ENCODE measurements at regions not wholly inside any gene's neighbourhood (a gene's known extent, or its start where the extent isn't known, plus 50 kb on each side); places are given as distances from the start of the nearest gene placed in this dataset.
"Not testable (repeated sequence)": the region's sequence is repeated elsewhere in the genome, so short reads cannot be mapped to it uniquely, and the experiment has no call there.

DNA sequence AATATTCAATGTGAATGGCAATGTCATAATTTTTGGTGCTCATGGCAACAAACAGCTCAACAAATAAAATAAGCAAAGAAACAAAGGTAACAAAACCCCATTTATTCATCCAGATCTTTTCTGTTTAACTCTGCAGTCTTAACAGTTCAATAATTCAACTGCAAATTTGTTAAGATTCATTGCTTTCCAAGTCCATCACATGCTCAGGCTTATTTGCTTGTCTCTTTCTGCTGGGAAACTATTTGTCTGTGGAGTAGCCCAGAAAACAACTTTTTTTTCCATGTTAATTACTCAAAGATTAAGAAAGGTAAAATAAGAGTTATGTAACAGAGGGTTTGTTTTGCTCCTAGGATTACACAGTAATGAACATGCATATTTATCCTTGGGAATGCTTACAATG lies 92.6 kb upstream of the PNPT1 start:
- Histone ChIP-seq H3K27ac (ENCODE audit: poor library complexity, severe bottlenecking) (no peak overlapping the region), H3K4me3 (ENCODE audit: severe bottlenecking) (no peak overlapping the region), H3K36me3 (ENCODE audit: low read depth) (no peaks in the 10 kb centered on the region), H3K27me3 (ENCODE audit: insufficient read depth, poor library complexity, severe bottlenecking) (no peaks in the 10 kb centered on the region), H3K9me3 (ENCODE audit: severe bottlenecking) (no peaks in the 10 kb centered on the region), H3K4me1 (ENCODE audit: insufficient read depth, poor library complexity, severe bottlenecking) (no peaks in the 10 kb centered on the region)
- no peak for TF ChIP-seq CTCF (IDR thresholded peaks at IDR 0.05; ENCODE audit: poor library complexity, severe bottlenecking)
- no peak for ATAC-seq (ENCODE audit: low read depth)
- DNase-seq (ENCODE audit: low spot score) = no peak

DNA sequence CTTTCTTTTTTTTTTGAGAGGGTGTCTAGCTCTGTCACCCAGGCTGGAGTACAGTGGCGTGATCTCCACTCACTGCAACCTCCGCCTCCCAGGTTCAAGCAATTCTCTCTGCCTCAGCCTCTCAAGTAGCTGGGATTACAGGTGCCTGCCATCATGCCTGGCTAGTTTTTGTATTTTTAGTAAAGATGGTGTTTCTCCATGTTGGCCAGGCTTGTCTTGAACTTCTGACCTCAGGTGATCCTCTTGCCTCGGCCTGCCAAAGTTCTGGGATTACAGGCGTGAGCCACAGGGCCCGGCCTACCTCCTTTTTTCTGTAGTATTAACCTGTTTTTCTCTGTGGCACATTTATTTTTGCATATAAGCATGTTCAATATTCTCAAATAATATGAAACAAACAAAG lies 90.1 kb upstream of the PNPT1 start:
- not testable (repeated sequence) for DNase-seq (ENCODE audit: low spot score); H3K4me3 ChIP-seq (ENCODE audit: severe bottlenecking); ATAC-seq (ENCODE audit: low read depth); H3K36me3 ChIP-seq (ENCODE audit: low read depth); H3K9me3 ChIP-seq (ENCODE audit: severe bottlenecking); H3K27ac ChIP-seq (ENCODE audit: poor library complexity, severe bottlenecking); H3K27me3 ChIP-seq (ENCODE audit: insufficient read depth, poor library complexity, severe bottlenecking)
- H3K4me1 ChIP-seq (ENCODE audit: insufficient read depth, poor library complexity, severe bottlenecking) = peaks cover 23% of the 10 kb centered on the region

DNA sequence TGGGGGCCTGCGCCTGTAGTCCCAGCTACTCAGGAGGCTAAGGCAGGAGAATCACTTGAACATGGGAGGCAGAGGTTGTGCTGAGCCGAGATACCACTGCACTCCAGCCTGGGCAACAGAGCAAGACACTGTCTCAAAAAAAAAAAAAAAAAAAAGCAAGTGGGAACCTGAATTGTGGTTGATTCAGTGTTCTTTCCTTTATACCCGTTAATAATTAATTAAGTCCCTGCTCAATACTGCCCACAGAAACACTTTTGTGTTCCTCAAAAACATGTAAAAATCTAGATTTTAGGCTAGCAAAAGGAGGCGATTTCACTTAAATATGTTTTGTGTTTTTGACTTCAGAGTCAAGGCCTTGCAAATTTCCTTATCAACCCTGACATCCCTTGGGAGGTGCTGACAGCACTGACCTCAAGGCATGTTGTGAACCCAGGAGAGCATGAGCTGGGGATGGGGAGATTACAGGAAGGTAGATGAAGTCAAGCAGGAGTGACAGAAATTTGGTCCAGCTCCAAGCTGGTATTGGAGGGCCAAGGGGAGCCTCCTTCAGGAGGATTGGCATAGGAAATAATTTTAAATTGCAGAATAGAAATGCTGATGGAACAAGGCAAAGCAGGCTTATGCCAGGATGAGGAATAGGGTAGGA lies 89.0 kb upstream of the PNPT1 start:
- no peak overlapping the region for H3K4me3 ChIP-seq (ENCODE audit: severe bottlenecking)
- no peaks in the 10 kb centered on the region for H3K27me3 ChIP-seq (ENCODE audit: insufficient read depth, poor library complexity, severe bottlenecking)
- DNase-seq (ENCODE audit: low spot score) (no peak), ATAC-seq (ENCODE audit: low read depth) (no peak)
- H3K36me3 ChIP-seq (ENCODE audit: low read depth) = no peaks in the 10 kb centered on the region
- peak overlapping the region; percentile 95 for H3K27ac ChIP-seq (ENCODE audit: poor library complexity, severe bottlenecking)
- H3K9me3 ChIP-seq (ENCODE audit: severe bottlenecking) = no peaks in the 10 kb centered on the region
- no peak for TF ChIP-seq CTCF (IDR thresholded peaks at IDR 0.05; ENCODE audit: poor library complexity, severe bottlenecking)
- H3K4me1 ChIP-seq (ENCODE audit: insufficient read depth, poor library complexity, severe bottlenecking) = peaks cover 25% of the 10 kb centered on the region

DNA sequence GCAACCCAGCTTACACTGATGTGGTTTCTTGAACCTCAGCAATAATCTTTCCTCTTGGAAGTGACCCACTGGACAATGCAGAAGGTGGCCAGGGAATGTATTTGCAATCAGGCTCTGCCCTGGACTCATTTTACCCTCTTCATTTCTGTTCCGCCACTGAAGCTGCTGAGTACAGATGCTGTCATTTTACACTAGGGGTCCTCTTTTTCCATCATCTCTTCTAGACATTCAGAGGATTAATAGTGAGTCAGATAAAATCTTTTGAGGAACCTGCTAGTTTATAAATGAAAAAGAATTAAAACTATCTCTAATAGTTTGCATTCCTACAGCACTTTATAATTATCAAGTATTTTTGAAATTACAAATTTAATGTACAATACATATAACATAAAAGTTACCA lies 87.9 kb upstream of the PNPT1 start:
- no peak for DNase-seq (ENCODE audit: low spot score)
- H3K9me3 ChIP-seq (ENCODE audit: severe bottlenecking) = no peaks in the 10 kb centered on the region
- H3K27ac ChIP-seq (ENCODE audit: poor library complexity, severe bottlenecking) = peak overlapping the region; percentile 95
- no peak overlapping the region for H3K4me3 ChIP-seq (ENCODE audit: severe bottlenecking)
- TF ChIP-seq CTCF (IDR thresholded peaks at IDR 0.05; ENCODE audit: poor library complexity, severe bottlenecking) = peak; percentile 19
- H3K4me1 ChIP-seq (ENCODE audit: insufficient read depth, poor library complexity, severe bottlenecking) = peaks cover 28% of the 10 kb centered on the region
- no peaks in the 10 kb centered on the region for H3K36me3 ChIP-seq (ENCODE audit: low read depth)
- no peak for ATAC-seq (ENCODE audit: low read depth)
- H3K27me3 ChIP-seq (ENCODE audit: insufficient read depth, poor library complexity, severe bottlenecking) = no peaks in the 10 kb centered on the region

DNA sequence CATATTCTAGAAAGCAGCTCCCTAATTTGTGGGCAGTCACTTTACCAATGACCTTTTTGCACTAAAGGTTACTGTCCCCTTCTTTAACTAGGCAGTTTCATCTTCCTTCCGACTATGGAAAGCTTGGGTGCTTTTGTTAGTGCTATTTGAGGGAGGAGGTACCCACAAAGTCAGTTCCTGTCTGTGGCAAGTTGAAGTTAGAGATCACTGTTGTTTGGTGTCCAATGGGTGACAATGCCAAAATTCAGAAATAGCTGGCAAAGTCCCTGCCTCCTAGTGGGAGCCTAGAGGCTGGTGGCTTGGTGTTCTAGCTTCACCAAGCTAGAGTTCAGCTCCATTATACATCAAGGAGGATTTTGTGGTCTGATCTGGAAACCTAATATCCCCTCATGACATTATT lies 87.1 kb upstream of the PNPT1 start:
- Histone ChIP-seq H3K4me3 (ENCODE audit: severe bottlenecking) (no peak overlapping the region), H3K27me3 (ENCODE audit: insufficient read depth, poor library complexity, severe bottlenecking) (no peaks in the 10 kb centered on the region), H3K9me3 (ENCODE audit: severe bottlenecking) (no peaks in the 10 kb centered on the region), H3K4me1 (ENCODE audit: insufficient read depth, poor library complexity, severe bottlenecking) (peaks cover 33% of the 10 kb centered on the region), H3K27ac (ENCODE audit: poor library complexity, severe bottlenecking) (peak overlapping the region; percentile 95), H3K36me3 (ENCODE audit: low read depth) (no peaks in the 10 kb centered on the region)
- no peak for TF ChIP-seq CTCF (IDR thresholded peaks at IDR 0.05; ENCODE audit: poor library complexity, severe bottlenecking)
- DNase-seq (ENCODE audit: low spot score) (no peak), ATAC-seq (ENCODE audit: low read depth) (no peak)

All from RWPE2 (cell line).